ENCODE measurements at regions not wholly inside any gene's neighbourhood (a gene's known extent, or its start where the extent isn't known, plus 50 kb on each side); places are given as distances from the start of the nearest gene placed in this dataset.

DNA sequence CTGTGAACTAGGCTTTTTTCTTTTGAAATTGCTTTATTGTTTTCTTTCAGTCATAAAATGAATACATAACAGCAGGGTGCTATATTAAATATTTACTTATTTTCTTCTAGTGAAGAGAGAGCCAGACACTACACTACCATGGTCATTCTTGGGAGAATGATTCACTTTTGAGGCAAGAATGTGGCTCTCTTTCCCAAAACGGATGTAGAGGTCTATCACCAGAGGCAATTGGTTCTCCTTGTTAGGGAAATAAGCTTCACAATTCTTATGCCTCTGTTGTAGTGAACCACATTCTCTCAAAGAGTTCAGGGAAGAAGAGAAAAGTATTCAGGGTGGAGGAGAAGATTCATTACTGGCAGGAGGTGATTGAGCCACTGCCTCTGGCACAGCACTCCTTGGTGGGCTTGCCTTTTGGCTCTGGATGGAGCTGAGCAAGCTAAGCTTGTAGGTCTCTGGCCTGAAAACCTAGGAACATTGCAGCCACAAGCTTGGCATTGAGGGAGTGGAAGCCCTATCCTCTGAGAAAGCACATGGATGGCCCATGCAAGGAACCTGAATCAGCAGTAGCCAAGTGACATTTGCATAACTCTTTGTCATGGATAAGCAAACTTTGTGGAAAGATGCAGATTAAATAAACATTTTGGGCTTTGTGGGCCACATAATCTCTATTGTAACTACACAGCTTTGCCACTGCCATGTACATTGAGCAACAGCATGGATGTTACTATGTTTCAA lies 179.0 kb upstream of the TNC start:
- TF ChIP-seq, protein P1, sequence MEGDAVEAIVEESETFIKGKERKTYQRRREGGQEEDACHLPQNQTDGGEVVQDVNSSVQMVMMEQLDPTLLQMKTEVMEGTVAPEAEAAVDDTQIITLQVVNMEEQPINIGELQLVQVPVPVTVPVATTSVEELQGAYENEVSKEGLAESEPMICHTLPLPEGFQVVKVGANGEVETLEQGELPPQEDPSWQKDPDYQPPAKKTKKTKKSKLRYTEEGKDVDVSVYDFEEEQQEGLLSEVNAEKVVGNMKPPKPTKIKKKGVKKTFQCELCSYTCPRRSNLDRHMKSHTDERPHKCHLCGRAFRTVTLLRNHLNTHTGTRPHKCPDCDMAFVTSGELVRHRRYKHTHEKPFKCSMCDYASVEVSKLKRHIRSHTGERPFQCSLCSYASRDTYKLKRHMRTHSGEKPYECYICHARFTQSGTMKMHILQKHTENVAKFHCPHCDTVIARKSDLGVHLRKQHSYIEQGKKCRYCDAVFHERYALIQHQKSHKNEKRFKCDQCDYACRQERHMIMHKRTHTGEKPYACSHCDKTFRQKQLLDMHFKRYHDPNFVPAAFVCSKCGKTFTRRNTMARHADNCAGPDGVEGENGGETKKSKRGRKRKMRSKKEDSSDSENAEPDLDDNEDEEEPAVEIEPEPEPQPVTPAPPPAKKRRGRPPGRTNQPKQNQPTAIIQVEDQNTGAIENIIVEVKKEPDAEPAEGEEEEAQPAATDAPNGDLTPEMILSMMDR (IDR thresholded peaks at IDR 0.05): no peak
- TF ChIP-seq POLR2A (IDR thresholded peaks at IDR 0.05): no peak
- no peak for TF ChIP-seq POLR2AphosphoS5 (IDR thresholded peaks at IDR 0.05)

Data from upper lobe of left lung (tissue), 4 donors.